Fibroblast of pulmonary artery (primary cell): ENCODE measurements at regions not wholly inside any gene's neighbourhood (a gene's known extent, or its start where the extent isn't known, plus 50 kb on each side); places are given as distances from the start of the nearest gene placed in this dataset.
A peak's percentile ranks its signal among the peaks of the same experiment; 100 is the strongest.

Experiments used
- DNase-seq: peaks from one replicate; pipeline ENCODE4 v3.0.0-alpha.2; 2010; ENCODE audit warnings: low read depth
- H3K4me3 ChIP-seq: replicated peaks from 2 replicates; pipeline ENCODE4 v1.5.1; 2011; ENCODE audit warnings: low read depth, mild to moderate bottlenecking, control low read depth, low read length, moderate library complexity
- TF ChIP-seq, protein P1 (sequence below): IDR thresholded peaks from 2 replicates; pipeline ENCODE4 v1.5.1; 2011; ENCODE audit warnings: mild to moderate bottlenecking, control low read depth, low read length, inconsistent platforms; ENCODE audit errors: missing control alignments

DNA sequence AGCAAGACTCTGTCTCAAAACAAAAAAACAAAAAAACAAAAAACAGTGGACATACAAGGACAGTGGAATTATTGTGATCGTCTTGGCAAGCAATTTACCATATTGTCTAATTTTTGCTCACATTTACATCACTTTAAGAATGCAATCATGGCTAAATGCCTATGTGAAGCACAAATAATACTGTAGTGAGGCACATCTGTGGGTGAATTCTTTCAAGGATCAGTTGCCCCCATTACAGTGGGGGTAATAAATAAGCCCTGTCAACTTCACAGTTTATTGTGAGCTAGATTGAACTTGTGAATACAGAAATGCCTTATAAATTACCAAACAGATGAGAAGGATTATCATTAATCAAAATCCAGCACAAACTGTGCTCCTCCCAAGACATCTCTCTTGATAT lies 150.2 kb upstream of the PAPPA start:
- TF ChIP-seq, protein P1, sequence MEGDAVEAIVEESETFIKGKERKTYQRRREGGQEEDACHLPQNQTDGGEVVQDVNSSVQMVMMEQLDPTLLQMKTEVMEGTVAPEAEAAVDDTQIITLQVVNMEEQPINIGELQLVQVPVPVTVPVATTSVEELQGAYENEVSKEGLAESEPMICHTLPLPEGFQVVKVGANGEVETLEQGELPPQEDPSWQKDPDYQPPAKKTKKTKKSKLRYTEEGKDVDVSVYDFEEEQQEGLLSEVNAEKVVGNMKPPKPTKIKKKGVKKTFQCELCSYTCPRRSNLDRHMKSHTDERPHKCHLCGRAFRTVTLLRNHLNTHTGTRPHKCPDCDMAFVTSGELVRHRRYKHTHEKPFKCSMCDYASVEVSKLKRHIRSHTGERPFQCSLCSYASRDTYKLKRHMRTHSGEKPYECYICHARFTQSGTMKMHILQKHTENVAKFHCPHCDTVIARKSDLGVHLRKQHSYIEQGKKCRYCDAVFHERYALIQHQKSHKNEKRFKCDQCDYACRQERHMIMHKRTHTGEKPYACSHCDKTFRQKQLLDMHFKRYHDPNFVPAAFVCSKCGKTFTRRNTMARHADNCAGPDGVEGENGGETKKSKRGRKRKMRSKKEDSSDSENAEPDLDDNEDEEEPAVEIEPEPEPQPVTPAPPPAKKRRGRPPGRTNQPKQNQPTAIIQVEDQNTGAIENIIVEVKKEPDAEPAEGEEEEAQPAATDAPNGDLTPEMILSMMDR: no peak
- H3K4me3 ChIP-seq: no peak overlapping the region
- DNase-seq: no peak

DNA sequence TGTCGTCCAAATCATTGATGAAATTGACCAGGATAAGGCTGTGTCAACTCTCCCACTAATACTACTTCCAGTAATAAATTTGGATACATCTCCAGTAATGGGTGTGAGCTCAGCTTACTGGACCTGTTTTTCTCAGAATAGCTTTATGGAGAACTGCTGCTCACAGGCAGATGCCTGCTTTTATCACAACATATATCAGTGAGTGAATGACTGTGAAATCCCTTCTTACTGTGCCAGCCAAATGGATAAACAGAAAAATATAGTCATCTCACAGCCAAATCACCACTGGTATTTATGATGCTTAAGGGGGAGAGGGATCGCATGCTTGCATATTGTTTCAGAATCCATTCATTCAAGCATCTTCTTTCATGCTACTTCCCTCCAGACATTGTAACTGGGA lies 148.4 kb upstream of the PAPPA start:
- no peak for DNase-seq
- H3K4me3 ChIP-seq: no peak overlapping the region
- TF ChIP-seq, protein P1: no peak

DNA sequence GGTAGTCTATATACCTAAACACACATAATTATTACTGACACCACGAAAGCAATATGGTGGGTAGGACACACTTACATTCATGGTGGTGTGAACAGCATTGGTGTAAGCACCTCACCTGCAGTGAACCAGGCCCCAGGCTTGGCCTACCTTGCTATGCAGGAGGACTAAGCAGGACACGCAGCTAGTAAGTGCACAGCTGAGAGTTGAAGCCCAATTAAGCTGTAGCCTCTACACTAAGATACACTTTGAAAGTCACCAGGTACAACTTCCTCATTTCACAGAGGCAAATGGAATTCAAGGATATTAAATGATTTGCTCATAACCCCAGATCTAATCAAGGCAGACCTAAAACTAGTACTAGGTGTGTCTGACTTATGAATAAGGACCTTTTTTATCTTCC lies 145.8 kb upstream of the PAPPA start:
- TF ChIP-seq, protein P1: no peak
- DNase-seq: no peak
- no peak overlapping the region for H3K4me3 ChIP-seq

DNA sequence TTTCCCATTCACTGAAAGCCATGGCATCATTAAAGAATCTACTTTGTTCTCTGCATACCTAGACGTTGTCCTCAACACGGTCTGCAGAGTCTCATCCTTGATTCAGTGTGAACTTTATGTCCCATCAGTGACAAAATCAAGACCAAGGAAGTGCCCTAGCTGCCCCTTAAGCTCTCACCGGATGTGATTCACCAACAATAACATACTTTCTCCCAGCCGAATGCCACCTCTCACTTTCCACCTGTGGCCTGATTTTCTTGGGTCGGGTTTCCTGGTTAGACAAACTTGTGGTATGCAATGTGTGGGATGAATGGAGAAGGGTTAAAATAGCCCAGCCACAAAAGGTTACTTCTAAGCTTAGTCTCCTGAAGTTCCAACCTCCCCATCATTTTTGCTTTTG lies 145.3 kb upstream of the PAPPA start:
- no peak for DNase-seq
- TF ChIP-seq, protein P1: no peak
- no peak overlapping the region for H3K4me3 ChIP-seq

DNA sequence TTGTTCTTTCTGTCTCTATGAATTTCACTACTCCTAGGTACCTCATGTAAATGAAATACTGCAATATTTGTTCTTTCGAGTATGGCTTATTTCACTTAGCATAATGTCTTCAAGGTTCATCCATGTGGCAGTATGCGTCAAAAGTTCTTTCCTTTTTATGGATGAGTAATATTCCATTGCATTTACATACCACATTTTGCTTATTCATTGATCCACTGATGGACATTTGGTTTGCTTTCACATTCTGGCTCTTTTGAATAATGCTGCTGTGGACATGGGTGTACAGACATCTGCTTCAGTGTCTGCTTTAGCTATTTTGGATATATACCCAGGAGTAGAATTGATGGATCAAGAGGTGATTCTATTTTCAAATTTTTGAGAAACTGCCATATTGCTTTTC lies 144.2 kb upstream of the PAPPA start:
- no peak for DNase-seq
- TF ChIP-seq, protein P1: no peak
- no peak overlapping the region for H3K4me3 ChIP-seq

DNA sequence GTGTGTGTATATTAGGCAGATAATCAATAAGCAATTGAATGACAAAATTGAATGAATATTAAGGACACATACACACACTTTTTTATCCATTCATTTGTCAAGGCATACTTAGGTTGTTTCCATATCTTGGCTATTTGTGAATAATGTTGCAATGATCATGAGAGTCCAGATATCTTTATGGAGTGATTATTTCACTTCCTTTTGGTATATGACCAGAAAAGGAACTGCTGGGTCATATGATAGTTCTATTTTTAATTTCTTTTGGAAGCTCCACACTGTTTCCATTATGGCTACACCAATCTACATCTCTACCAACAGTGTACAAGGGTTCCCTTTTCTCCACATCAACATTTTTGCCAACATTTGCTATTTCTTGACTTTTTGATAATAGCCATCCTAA lies 137.7 kb upstream of the PAPPA start:
- TF ChIP-seq, protein P1: no peak
- DNase-seq: peak; percentile 70
- H3K4me3 ChIP-seq: no peak overlapping the region

DNA sequence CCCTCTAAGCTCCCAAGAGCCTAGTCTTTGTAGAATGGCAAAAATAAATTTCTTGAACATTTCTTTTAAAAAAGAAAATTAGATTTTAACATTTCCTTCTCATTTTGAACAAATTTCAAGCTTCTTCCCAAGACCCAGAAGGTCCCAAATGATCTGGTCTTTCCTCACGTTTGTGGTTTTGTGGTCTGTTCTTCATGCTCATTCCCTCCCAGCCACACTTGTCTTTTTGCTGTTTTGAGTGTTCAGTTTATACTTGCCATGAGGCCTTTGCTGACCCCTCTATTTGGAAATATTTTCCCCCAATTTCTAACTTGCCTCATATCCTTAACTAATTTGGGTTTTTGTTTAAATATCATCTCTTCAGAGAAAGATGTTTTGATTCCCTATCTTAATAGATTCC lies 133.4 kb upstream of the PAPPA start:
- no peak for DNase-seq
- TF ChIP-seq, protein P1: no peak
- H3K4me3 ChIP-seq: no peak overlapping the region
